Liver (tissue), 8 donors: ENCODE measurements at regions not wholly inside any gene's neighbourhood (a gene's known extent, or its start where the extent isn't known, plus 50 kb on each side); places are given as distances from the start of the nearest gene placed in this dataset.

ENCODE experiments used
- DNase-seq: peaks from one replicate; pipeline ENCODE4 v3.0.0-alpha.2; 2017; ENCODE audit warnings: low spot score
- H3K27ac ChIP-seq, 2 donors: one replicate each; pipeline ENCODE4 v1.7.0; 2013; ENCODE audit warnings: inconsistent platforms in 2 of 2, low read length in 2 of 2, control low read depth in 1 of 2, low read depth in 1 of 2, mild to moderate bottlenecking in 1 of 2
- H3K27me3 ChIP-seq, 4 donors: one replicate each; pipeline versions ENCODE4 v1.6.1 to v1.7.0; 2013; ENCODE audit warnings: low read length in 3 of 4, inconsistent platforms in 1 of 4, mild to moderate bottlenecking in 1 of 4, moderate library complexity in 1 of 4; ENCODE audit not compliant: control insufficient read depth in 4 of 4, insufficient read depth in 4 of 4
- H3K36me3 ChIP-seq, 4 donors: one replicate each; pipeline versions ENCODE4 v1.6.1 to v1.7.0; 2013; ENCODE audit warnings: low read length in 3 of 4, mild to moderate bottlenecking in 3 of 4, low read depth in 1 of 4, moderate library complexity in 1 of 4; ENCODE audit not compliant: control insufficient read depth in 4 of 4, insufficient read depth in 3 of 4
- H3K4me1 ChIP-seq, 4 donors: one replicate each; pipeline versions ENCODE4 v1.6.1 to v1.7.0; 2013; ENCODE audit warnings: low read length in 3 of 4, mild to moderate bottlenecking in 3 of 4, moderate library complexity in 1 of 4; ENCODE audit not compliant: control insufficient read depth in 4 of 4, insufficient read depth in 4 of 4
- H3K4me3 ChIP-seq, 3 donors: one replicate each; pipeline versions ENCODE4 v1.6.1 to v1.7.0; 2013; ENCODE audit warnings: low read length in 3 of 3, control low read depth in 1 of 3, low read depth in 1 of 3, mild to moderate bottlenecking in 1 of 3
- H3K9ac ChIP-seq, 2 donors: one replicate each; pipeline ENCODE4 v1.7.0; 2013; ENCODE audit warnings: low read length in 2 of 2, mild to moderate bottlenecking in 2 of 2, moderate library complexity in 2 of 2, control low read depth in 1 of 2, low read depth in 1 of 2
- H3K9me3 ChIP-seq, 4 donors: one replicate each; pipeline versions ENCODE4 v1.6.1 to v1.7.0; 2013; ENCODE audit warnings: low read length in 3 of 4; ENCODE audit not compliant: control insufficient read depth in 4 of 4
- ATF3 ChIP-seq: IDR thresholded peaks from 2 replicates; pipeline ENCODE4 v1.6.1; 2016; ENCODE audit warnings: antibody characterized with exemption
- CTCF ChIP-seq: fragments of 150-350 bp; IDR thresholded peaks from 2 replicates; pipeline ENCODE4 v1.5.1; 2017; ENCODE audit warnings: improper control_type of control experiment, low read depth, low read length; ENCODE audit not compliant: missing input control
- EGR1 ChIP-seq, 2 donors: IDR thresholded peaks; 2 replicates each; pipeline ENCODE4 v1.6.1; 2016 to 2018; ENCODE audit warnings: antibody characterized with exemption in 2 of 2, low read depth in 2 of 2
- FOXA1 ChIP-seq: IDR thresholded peaks from 2 replicates; pipeline ENCODE4 v1.6.1; 2016; ENCODE audit warnings: antibody characterized with exemption
- GABPA ChIP-seq, 2 donors: IDR thresholded peaks in 1 of 2; conservative IDR thresholded peaks in 1 of 2; 2 replicates each; pipeline ENCODE4 v1.6.1; 2016; ENCODE audit warnings: antibody characterized with exemption in 2 of 2, mild to moderate bottlenecking in 1 of 2, moderate library complexity in 1 of 2
- HNF4A ChIP-seq, 2 donors: conservative IDR thresholded peaks; 2 replicates each; pipeline ENCODE4 v1.6.1; 2016; ENCODE audit warnings: antibody characterized with exemption in 2 of 2, mild to moderate bottlenecking in 2 of 2
- JUND ChIP-seq, 2 donors: IDR thresholded peaks; 2 replicates each; pipeline ENCODE4 v1.6.1; 2016; ENCODE audit warnings: antibody characterized with exemption in 2 of 2
- NR2F2 ChIP-seq: IDR thresholded peaks from 2 replicates; pipeline ENCODE4 v1.6.1; 2016; ENCODE audit warnings: antibody characterized with exemption
- RAD21 ChIP-seq, 2 donors: IDR thresholded peaks; 2 replicates each; pipeline ENCODE4 v1.6.1; 2016; ENCODE audit warnings: antibody characterized with exemption in 2 of 2, mild to moderate bottlenecking in 2 of 2
- RXRA ChIP-seq, 2 donors: IDR thresholded peaks; 2 replicates each; pipeline ENCODE4 v1.6.1; 2017 to 2018; ENCODE audit warnings: antibody characterized with exemption in 2 of 2, mild to moderate bottlenecking in 1 of 2
- SP1 ChIP-seq: IDR thresholded peaks from 2 replicates; pipeline ENCODE4 v1.6.1; 2018; ENCODE audit warnings: antibody characterized with exemption, mild to moderate bottlenecking
- TAF1 ChIP-seq: conservative IDR thresholded peaks from 2 replicates; pipeline ENCODE4 v1.6.1; 2016; ENCODE audit warnings: antibody characterized with exemption, mild to moderate bottlenecking
- YY1 ChIP-seq: IDR thresholded peaks from 2 replicates; pipeline ENCODE4 v1.6.1; 2016; ENCODE audit warnings: antibody characterized with exemption, mild to moderate bottlenecking
- ZBTB33 ChIP-seq: IDR thresholded peaks from 2 replicates; pipeline ENCODE4 v1.6.1; 2016; ENCODE audit warnings: antibody characterized with exemption
- WGBS: extraction: QIAGEN DNeasy Blood & Tissue Kit; methylation state at CpG from one replicate; pipeline ENCODE4 v1.1.7; 2013; 5-methylcytosine and 5-hydroxymethylcytosine counted together
- donor health status: healthy.
- donor health status: healthy.
- donor health status: healthy.
- donor health status: healthy.
- donor health status: healthy.

GRCh38 chr19:29003641-29004409 lies 209.1 kb downstream of the UQCRFS1 start:
- TF ChIP-seq RXRA (IDR thresholded peaks at IDR 0.05), result no peak
- DNase-seq, result no peak
- H3K27me3 ChIP-seq, result no peaks in the 10 kb centered on the region
- no peaks in the 10 kb centered on the region for H3K36me3 ChIP-seq
- H3K9ac ChIP-seq, result no peak overlapping the region
- no peaks in the 10 kb centered on the region for H3K9me3 ChIP-seq
- no peaks in the 10 kb centered on the region for H3K4me1 ChIP-seq
- 82% methylated on average over 7 of the region's 7 CpGs for WGBS
- H3K27ac ChIP-seq, result no peak overlapping the region
- no peak overlapping the region for H3K4me3 ChIP-seq

GRCh38 chr19:29002336-29002735 lies 210.6 kb downstream of the UQCRFS1 start:
- TF ChIP-seq FOXA1 (no peak), ATF3 (no peak), RAD21 (IDR thresholded peaks at IDR 0.05) (no peak)
- no peak overlapping the region for H3K27ac ChIP-seq
- H3K36me3 ChIP-seq, result no peaks in the 10 kb centered on the region
- H3K4me1 ChIP-seq, result peaks cover 0 to 11% (median 2%) of the 10 kb centered on the region in 4 donors
- WGBS, result 83% methylated on average over 10 of the region's 10 CpGs
- no peak overlapping the region for H3K9ac ChIP-seq
- H3K9me3 ChIP-seq, result no peaks in the 10 kb centered on the region
- H3K27me3 ChIP-seq, result no peaks in the 10 kb centered on the region
- no peak overlapping the region for H3K4me3 ChIP-seq
- DNase-seq, result no peak

GRCh38 chr19:29001597-29002245 lies 211.2 kb downstream of the UQCRFS1 start:
- TF ChIP-seq FOXA1, result no peak
- TF ChIP-seq GABPA (IDR thresholded peaks at IDR 0.05 in 1 of 2, conservative IDR thresholded peaks at IDR 0.05 in 1 of 2), result no peak
- TF ChIP-seq YY1, result no peak
- no peak for TF ChIP-seq CTCF
- TF ChIP-seq JUND (IDR thresholded peaks at IDR 0.05), result no peak
- TF ChIP-seq SP1, result no peak
- no peak for TF ChIP-seq NR2F2
- no peak for TF ChIP-seq HNF4A (conservative IDR thresholded peaks at IDR 0.05)
- TF ChIP-seq TAF1, result no peak
- no peak for TF ChIP-seq EGR1 (IDR thresholded peaks at IDR 0.05; ENCODE audit: low read depth in 2 of 2)
- no peak for TF ChIP-seq ZBTB33
- Histone ChIP-seq H3K9ac (no peak overlapping the region), H3K4me1 (peaks cover 0 to 13% (median 2%) of the 10 kb centered on the region in 4 donors)

More at GRCh38 chr19:29001597-29002245, 211.2 kb downstream of the UQCRFS1 start:
- 62% methylated on average over 12 of the region's 12 CpGs for WGBS
- Histone ChIP-seq H3K9me3 (no peaks in the 10 kb centered on the region), H3K4me3 (no peak overlapping the region), H3K36me3 (no peaks in the 10 kb centered on the region), H3K27ac (no peak overlapping the region), H3K27me3 (no peaks in the 10 kb centered on the region)
- DNase-seq, result no peak
